Gastroesophageal sphincter (tissue), 4 donors: ENCODE measurements at regions not wholly inside any gene's neighbourhood (a gene's known extent, or its start where the extent isn't known, plus 50 kb on each side); places are given as distances from the start of the nearest gene placed in this dataset.

Experiments used
- ATAC-seq: fragments of 150-250 bp; one replicate; pipeline ENCODE4 v1.9.1; 2016; ENCODE audit warnings: mild to moderate bottlenecking, moderate library complexity
- H3K27ac ChIP-seq, 4 donors: fragments of 200-600 bp; sonication (generic) in 3 of 4; 1 replicate in 3 of 4; 2 replicates in 1 of 4; pipeline ENCODE4 v1.5.1; 2016 to 2019
- H3K27me3 ChIP-seq: fragments of 200-600 bp; sonication (generic); one replicate; pipeline ENCODE4 v1.5.1; 2019
- H3K36me3 ChIP-seq, 2 donors: fragments of 200-600 bp; sonication (generic); one replicate each; pipeline ENCODE4 v1.5.1; 2019; ENCODE audit warnings: control low read depth in 1 of 2
- H3K4me1 ChIP-seq, 3 donors: fragments of 200-600 bp; sonication (generic); 1 replicate in 2 of 3; 2 replicates in 1 of 3; pipeline ENCODE4 v1.5.1; 2016 to 2019; ENCODE audit warnings: control low read depth in 2 of 3
- H3K4me3 ChIP-seq, 2 donors: fragments of 200-600 bp; sonication (generic); one replicate each; pipeline ENCODE4 v1.5.1; 2019; ENCODE audit warnings: mild to moderate bottlenecking in 1 of 2, moderate library complexity in 1 of 2
- H3K9me3 ChIP-seq, 3 donors: fragments of 200-600 bp; sonication (generic); one replicate each; pipeline ENCODE4 v1.5.1; 2017 to 2019; ENCODE audit warnings: control low read depth in 2 of 3
- EP300 ChIP-seq: sonication (generic); formaldehyde crosslinking; IDR thresholded peaks from one replicate; pipeline ENCODE4 v1.6.1; 2017; ENCODE audit warnings: antibody characterized with exemption, mild to moderate bottlenecking
- POLR2A ChIP-seq, 2 donors: fragments of 450-650 bp; IDR thresholded peaks; one replicate each; pipeline ENCODE4 v1.6.1; 2017; ENCODE audit warnings: antibody characterized with exemption in 2 of 2, mild to moderate bottlenecking in 2 of 2, moderate library complexity in 1 of 2
- POLR2AphosphoS5 ChIP-seq: sonication (generic); formaldehyde crosslinking; IDR thresholded peaks from one replicate; pipeline ENCODE4 v1.6.1; 2017; ENCODE audit warnings: antibody characterized with exemption
- WGBS, 2 donors: methylation state at CpG; one replicate each; pipeline ENCODE4 v1.1.5; 2018; ENCODE audit warnings: low coverage in 1 of 2; 5-methylcytosine and 5-hydroxymethylcytosine counted together
- TF ChIP-seq, protein P1 (sequence below), 4 experiments: fragments of 200-600 bp in 2 of 4; fragments of 450-650 bp in 2 of 4; sonication (generic) in 1 of 4; IDR thresholded peaks; one replicate each; pipeline ENCODE4 v1.5.1; 2017 to 2019; ENCODE audit warnings: antibody characterized with exemption in 4 of 4, mild to moderate bottlenecking in 2 of 4, moderate library complexity in 2 of 4

GRCh38 chr2:12424219-12424618 is 292.5 kb upstream of the TRIB2 start:
- Histone ChIP-seq H3K9me3 (no peaks in the 10 kb centered on the region), H3K36me3 (no peaks in the 10 kb centered on the region), H3K4me3 (no peak overlapping the region), H3K27ac (no peak overlapping the region), H3K4me1 (peaks cover 0 to 20% (median 0%) of the 10 kb centered on the region in 3 donors), H3K27me3 (no peaks in the 10 kb centered on the region)
- 86 to 94% methylated on average over 1 to 2 of the region's 2 CpGs for WGBS, 2 donors
- ATAC-seq: no peak
- TF ChIP-seq EP300 (no peak), POLR2AphosphoS5 (no peak)
- TF ChIP-seq, protein P1, sequence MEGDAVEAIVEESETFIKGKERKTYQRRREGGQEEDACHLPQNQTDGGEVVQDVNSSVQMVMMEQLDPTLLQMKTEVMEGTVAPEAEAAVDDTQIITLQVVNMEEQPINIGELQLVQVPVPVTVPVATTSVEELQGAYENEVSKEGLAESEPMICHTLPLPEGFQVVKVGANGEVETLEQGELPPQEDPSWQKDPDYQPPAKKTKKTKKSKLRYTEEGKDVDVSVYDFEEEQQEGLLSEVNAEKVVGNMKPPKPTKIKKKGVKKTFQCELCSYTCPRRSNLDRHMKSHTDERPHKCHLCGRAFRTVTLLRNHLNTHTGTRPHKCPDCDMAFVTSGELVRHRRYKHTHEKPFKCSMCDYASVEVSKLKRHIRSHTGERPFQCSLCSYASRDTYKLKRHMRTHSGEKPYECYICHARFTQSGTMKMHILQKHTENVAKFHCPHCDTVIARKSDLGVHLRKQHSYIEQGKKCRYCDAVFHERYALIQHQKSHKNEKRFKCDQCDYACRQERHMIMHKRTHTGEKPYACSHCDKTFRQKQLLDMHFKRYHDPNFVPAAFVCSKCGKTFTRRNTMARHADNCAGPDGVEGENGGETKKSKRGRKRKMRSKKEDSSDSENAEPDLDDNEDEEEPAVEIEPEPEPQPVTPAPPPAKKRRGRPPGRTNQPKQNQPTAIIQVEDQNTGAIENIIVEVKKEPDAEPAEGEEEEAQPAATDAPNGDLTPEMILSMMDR (IDR thresholded peaks at IDR 0.05): no peak

DNA sequence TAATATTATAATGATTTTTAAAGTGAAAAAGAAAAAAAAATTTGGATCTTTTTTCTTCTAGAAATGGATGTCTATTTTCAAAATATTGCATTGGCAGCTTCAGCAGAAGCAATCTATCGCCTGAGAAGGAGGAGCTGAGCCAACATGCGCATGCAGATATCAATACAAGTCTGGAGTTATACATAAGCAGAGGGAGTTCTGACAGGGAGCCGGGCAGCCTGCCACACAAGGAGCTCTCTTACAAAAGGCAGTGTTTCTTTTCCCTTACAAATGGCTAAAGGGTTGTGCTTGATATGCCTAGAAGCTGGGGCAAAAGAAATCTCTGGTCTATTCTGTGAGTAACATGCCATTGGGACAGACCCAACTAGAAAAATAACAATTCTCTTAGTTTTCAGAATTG is 291.9 kb upstream of the TRIB2 start:
- TF ChIP-seq, protein P1 (IDR thresholded peaks at IDR 0.05): no peak
- Histone ChIP-seq H3K9me3 (no peaks in the 10 kb centered on the region), H3K27ac (no peak overlapping the region), H3K27me3 (no peaks in the 10 kb centered on the region), H3K36me3 (no peaks in the 10 kb centered on the region), H3K4me1 (peaks cover 0 to 25% (median 0%) of the 10 kb centered on the region in 3 donors), H3K4me3 (no peak overlapping the region)
- WGBS, 2 donors: 14 to 50% methylated on average over 1 to 3 of the region's 3 CpGs
- no peak for ATAC-seq

- no peak for ATAC-seq
- Histone ChIP-seq H3K27ac (peak overlapping the region in 2 of 4 donors; percentile 5 to 23), H3K36me3 (no peaks in the 10 kb centered on the region), H3K4me3 (no peak overlapping the region), H3K27me3 (no peaks in the 10 kb centered on the region), H3K4me1 (peaks cover 0 to 30% (median 0%) of the 10 kb centered on the region in 3 donors), H3K9me3 (no peaks in the 10 kb centered on the region)
- TF ChIP-seq POLR2AphosphoS5: no peak
- TF ChIP-seq, protein P1 (IDR thresholded peaks at IDR 0.05): no peak
- no peak for TF ChIP-seq EP300
- TF ChIP-seq POLR2A (IDR thresholded peaks at IDR 0.05): no peak
- 86 to 92% methylated on average over 1 to 5 of the region's 5 CpGs for WGBS, 2 donors
Measured at GRCh38 chr2:12428324-12428723, 288.4 kb upstream of the TRIB2 start.

DNA sequence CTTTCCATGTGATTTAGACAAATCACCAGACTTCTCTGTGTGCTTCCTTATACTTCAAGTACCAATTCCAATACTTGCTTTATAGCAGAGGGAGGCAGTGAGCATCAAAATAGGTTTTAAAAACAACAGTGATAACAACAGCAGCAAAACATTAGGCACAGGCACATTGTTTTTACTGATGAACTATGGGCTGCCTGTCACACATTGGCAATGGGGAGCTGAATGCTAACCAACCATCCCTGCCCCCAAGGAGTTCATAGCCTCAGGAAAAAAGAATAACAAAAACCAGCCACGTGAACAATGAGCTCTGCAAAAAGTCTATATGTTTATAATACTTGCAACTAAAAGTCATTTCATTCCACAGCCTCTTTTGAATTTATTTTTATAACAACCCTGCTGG is 287.9 kb upstream of the TRIB2 start:
- no peak for ATAC-seq
- WGBS, 2 donors: 0 to 25% methylated on average over 1 of the region's 1 CpG
- peaks cover 0 to 30% (median 0%) of the 10 kb centered on the region in 3 donors for H3K4me1 ChIP-seq
- H3K4me3 ChIP-seq: no peak overlapping the region
- H3K36me3 ChIP-seq: no peaks in the 10 kb centered on the region
- no peaks in the 10 kb centered on the region for H3K9me3 ChIP-seq
- no peak for TF ChIP-seq POLR2AphosphoS5
- TF ChIP-seq, protein P1 (IDR thresholded peaks at IDR 0.05): no peak
- TF ChIP-seq EP300: no peak
- TF ChIP-seq POLR2A (IDR thresholded peaks at IDR 0.05): no peak
- H3K27me3 ChIP-seq: no peaks in the 10 kb centered on the region
- peak overlapping the region in 2 of 4 donors; percentile 5 to 23 for H3K27ac ChIP-seq

GRCh38 chr2:12429779-12430406 is 286.8 kb upstream of the TRIB2 start:
- H3K27me3 ChIP-seq: no peaks in the 10 kb centered on the region
- no peak overlapping the region for H3K4me3 ChIP-seq
- H3K4me1 ChIP-seq: peaks cover 0 to 25% (median 0%) of the 10 kb centered on the region in 3 donors
- no peak overlapping the region for H3K27ac ChIP-seq
- no peak for TF ChIP-seq POLR2A (IDR thresholded peaks at IDR 0.05)
- no peak for TF ChIP-seq EP300
- TF ChIP-seq POLR2AphosphoS5: no peak
- no peaks in the 10 kb centered on the region for H3K9me3 ChIP-seq
- no peak for ATAC-seq
- H3K36me3 ChIP-seq: no peaks in the 10 kb centered on the region
- 62 to 92% methylated on average over 2 to 4 of the region's 4 CpGs for WGBS, 2 donors
